Epithelial cell of prostate (primary cell): ENCODE measurements at regions not wholly inside any gene's neighbourhood (a gene's known extent, or its start where the extent isn't known, plus 50 kb on each side); places are given as distances from the start of the nearest gene placed in this dataset.
"Not testable (repeated sequence)": the region's sequence is repeated elsewhere in the genome, so short reads cannot be mapped to it uniquely, and the experiment has no call there.

Source experiments
- DNase-seq: peaks from one replicate; pipeline ENCODE4 v3.0.0-alpha.2; 2011; ENCODE audit warnings: low read depth, low spot score
- H3K27ac ChIP-seq: fragments of 450-650 bp; 2 replicates; pipeline ENCODE4 v1.5.1; 2017; ENCODE audit warnings: mild to moderate bottlenecking

DNA sequence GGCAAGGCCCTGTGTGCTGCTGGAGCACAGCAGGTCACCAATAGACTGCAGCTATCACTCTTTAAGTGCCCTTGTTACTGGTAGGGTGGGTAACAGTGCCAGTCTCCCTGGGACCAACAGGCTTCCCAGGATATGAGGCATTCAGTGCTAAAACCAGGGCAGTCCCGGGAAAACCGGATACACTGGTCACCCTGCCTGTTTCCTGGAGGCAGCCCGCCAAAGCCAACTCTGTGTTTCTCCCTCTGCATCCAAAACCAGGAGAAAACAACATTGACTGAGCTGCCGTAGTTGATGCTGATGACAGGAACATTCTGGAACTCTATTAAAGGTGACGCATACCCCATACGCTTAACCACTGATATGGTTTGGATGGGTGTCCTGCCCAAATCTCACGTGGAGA lies 149.1 kb downstream of the SHANK2 start:
- no peak overlapping the region for H3K27ac ChIP-seq
- DNase-seq = peak; percentile 44

DNA sequence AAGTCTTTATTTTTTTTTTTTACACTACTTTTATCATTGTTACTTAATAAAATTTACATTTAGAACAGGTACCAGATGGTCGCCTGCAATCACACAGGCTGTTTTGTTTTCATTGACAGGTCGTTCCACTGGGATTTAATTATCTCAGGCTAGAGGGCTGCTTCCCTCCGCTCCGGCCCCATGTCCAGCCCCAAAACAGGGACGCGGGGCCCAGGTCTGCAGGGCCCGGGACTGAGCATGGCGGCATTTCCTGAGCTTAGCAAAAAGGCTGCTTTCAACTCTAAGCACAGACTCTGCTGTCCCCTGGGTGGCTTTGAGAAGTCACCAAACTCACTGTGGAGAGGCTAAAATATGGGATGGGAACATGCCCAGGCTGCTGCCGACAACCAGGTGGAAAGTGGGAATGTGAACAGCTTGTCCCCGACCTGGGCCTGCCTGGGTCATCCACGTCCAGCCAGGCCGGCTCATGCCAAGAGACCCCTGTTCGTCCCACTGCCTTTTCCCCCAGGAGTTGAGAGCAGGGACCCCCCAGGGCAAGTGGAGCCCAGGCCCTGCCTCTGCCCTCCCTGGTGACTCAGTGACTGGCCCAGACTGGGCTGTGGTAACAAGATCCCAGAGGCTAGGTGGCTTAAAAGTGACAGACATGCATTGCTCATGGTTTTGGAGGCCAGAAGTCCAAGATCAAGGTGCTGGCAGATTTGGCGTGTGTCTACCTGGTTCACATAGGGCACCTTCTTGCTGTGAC lies 150.0 kb downstream of the SHANK2 start:
- no peak overlapping the region for H3K27ac ChIP-seq
- DNase-seq = no peak

DNA sequence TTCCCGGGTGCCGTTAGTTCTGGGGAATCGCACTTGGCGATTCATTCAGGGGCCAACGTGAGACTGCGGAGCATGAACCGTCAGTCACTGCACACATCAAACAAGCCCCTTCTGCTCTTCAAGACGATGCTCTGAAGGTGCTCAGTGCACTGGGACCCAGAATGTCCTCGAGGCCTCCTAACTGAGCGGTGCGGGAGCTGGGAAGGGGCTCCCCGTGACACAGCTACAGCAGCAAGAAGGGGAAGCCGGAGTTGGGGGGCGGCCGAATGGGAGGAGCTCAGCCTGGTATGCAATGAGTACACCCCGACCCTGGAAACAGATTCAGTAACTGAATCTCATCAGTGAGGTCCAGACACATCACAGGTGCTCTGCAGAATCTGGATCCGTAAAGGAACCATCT lies 150.8 kb downstream of the SHANK2 start:
- H3K27ac ChIP-seq = no peak overlapping the region
- DNase-seq = no peak

DNA sequence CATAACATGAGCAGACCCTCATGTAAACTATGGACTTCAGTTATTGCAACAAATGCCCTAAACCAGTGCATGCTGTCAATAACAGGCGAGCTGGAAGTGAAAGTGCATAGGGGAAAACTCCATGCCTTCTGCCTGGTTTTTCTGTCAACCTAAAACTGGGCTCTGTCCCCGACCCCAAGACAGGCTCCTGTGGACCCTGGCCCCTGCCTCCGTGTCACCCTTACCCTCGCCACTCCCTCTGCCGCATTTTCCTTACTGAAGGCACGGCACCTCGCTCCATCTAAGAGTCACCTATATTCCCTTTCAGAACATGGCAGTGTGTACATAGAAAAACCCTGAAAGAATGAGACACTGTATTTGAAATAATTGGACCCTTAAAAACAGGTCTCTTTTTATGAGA lies 151.3 kb downstream of the SHANK2 start:
- no peak overlapping the region for H3K27ac ChIP-seq
- DNase-seq = no peak

DNA sequence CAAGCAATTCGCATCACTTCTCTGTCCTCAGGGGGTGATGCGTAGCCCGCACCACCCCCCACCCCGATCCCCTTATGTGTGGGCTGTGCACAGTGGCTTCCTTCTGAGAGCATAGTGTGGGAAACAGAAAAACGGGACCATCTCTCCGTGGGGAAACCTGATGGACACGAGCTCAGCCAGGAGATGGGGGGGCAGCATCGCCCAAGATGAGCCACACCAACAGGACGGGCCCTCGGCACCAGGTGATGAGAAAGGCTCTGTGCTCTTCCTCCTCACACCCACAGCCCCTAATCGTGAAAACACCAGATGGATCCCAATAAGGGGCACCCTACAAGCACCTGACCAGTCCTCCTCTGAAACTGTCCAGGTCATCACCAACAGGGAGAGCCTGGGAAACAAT lies 153.6 kb downstream of the SHANK2 start:
- DNase-seq = no peak
- H3K27ac ChIP-seq = no peak overlapping the region

DNA sequence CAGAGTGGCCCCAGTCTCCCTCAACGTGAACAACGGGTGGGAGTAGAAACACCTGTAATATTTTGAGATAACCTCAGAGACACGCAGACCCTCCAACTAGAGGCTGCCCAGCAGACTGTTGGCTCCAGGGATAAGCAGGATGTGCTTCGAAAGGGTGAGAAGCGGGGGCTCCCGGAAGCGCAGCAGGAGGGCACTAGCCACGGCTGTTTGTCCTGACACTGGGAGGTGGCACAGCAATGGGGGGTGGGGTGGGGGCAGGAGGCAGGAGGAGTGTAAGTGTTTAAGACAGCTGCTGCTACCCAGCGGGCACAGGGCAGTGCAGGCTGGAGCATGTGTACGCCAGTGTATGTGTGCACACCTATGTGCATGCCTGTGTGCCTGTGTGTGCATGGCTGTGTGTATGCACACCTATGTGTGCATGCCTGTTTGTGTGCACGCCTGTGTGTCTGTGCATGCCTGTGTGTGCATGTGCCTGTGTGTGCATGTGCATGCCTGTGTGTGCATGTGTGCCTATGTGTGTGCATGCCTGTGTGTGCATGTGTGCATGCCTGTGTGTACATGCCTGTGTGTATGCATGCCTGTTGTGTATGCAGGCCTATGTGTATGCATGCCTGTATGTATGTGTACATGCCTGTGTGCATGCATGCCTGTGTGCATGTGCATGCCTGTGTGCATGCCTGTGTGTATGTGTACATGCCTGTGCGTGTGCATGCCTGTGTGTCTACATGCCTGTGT lies 154.7 kb downstream of the SHANK2 start:
- no peak for DNase-seq
- H3K27ac ChIP-seq = no peak overlapping the region

DNA sequence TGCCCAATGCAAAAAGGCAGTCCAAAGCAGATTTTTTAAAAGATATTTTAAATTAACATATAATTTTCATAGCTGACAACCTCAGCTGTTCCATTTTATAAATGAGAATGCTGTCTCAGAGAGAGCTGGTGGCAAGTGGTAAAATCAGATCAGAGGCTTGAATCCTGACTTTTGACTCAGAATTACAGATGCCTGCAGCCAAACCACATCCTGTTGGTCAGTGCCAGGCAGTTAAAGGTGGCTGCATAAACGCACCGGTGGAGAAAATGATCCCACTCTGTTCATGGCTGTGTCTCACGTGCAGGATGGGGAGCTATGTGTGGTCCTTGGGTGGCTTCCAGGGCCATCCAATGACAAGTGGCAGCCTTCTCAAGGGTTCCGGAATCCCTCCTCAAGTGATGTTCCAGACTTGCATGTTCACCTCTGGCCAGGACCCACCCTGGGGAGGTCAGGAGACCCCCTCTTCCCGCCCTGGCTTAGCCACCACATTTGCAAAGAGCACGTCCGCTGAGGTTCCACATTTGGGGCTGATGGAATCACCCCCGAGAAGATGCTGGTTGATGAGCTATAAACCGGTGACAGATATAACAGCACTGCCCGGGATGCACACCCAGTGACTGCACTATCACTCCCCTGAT lies 155.5 kb downstream of the SHANK2 start:
- no peak overlapping the region for H3K27ac ChIP-seq
- no peak for DNase-seq

DNA sequence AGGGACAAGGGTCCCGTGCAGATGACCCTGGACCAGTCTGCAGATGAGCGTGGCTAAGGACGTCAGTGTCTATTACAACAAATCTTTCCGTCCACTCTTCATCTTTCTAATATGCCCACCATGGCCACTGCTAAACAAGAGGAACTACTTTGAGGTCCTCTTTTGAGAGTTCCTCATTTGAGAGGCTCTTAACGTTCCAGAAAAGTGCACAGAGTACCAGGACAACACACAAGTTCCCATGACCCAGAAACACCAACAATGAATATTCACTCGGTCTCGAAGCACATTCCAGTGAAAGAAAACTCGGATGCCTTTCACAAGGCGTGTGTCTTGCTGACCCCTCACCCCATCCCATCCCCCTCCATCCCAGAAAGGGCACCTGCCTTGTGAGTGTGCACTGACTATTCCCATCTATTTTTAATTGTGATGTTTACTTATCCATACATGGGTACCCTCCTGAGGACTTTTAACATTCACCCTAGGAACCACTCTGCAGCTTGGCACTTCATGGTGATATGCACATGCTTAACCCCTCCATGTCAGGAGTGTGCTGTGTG lies 157.0 kb downstream of the SHANK2 start:
- H3K27ac ChIP-seq = no peak overlapping the region
- DNase-seq = no peak

DNA sequence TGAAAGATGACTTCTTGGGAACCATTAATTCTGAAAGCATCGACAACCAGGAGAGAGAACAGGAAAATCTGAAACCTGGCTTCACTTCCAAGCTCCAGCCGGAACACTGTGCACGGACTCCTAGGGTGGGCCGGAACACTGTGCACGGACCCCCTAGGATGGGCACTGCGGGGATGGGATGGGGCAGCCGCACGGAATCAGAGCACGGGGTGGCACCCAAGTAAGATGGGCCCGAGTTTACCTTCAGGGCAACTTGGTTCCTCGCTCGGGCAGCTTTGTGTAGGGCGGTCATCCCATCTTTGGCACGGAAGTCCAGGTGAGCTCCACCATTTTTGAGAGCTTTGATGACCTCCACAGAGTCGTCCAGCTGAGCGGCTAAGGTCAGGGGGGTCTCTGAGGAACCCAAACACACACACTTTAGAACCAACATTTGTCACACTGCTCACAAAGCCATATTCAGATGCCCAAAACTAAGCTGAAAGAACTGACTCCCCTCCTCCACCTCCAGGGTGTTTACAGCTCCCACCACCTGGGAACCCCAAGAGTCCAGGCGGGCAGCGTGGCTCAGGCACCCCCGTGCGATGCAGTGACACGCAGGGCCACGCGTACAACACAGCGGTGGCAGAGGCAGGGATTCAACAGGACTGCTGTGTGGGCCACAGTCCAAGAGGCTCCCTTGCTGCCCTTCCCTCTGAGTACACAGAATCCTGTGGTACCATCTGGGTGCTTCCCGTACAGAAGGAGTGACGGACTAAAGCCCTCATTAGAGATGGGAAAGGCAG lies 157.9 kb downstream of the SHANK2 start:
- no peak for DNase-seq
- no peak overlapping the region for H3K27ac ChIP-seq

DNA sequence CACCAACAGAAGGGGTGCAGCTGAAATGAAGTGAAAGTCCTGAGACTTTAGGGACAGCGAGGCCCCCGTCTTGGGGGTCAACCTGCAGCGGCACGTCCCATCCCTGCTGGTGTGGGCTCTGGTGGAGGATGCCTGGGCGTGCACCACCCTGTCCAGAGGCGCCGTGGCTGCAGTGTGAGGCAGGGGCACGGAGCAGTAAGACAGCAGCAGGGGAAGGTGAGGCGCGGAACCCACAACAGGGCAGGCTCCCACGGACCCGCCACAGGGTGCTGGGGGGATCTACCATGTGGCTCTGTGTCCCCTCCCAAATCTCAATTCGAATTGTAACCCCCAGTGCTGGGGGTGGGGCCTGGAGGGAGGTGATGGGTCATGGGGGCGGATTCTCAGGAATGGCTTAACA lies 158.6 kb downstream of the SHANK2 start:
- no peak for DNase-seq
- H3K27ac ChIP-seq = no peak overlapping the region

DNA sequence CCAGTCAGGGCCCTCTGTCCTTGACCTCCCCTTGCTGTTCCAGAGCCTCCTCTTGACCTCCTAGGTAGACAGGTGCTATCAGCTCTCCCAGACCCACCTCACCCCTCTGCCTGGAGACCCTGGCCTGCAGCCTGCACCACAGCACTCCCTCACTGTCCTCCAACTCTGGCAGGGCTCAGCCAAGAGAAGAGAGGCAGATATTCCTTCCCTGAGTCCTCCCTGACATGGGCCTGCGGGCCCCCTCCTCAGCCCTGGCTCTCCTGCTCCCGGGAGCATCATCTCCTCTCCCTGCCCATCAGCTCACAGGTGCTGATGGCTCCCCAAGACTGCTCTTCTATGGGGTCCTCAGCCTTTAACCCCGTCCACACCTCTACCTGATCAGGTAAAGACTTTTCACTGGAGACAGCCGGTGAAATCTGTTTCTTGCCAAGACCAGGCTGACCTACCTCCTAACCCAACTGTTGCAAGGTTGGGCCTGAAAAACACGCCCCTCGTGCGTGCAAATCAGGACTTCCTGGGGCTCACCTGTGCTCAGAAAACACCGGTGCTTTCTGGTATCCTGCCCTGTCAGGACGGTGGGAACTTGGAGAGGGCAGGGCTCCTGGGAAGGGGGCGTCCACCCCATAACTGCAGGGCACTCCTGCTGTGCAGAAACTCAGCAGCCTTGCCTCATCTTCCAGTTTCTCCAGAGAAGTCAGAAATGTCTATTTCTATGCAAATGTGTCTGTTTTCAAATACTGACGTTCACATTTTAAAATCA lies 160.7 kb downstream of the SHANK2 start:
- no peak overlapping the region for H3K27ac ChIP-seq
- DNase-seq = no peak

DNA sequence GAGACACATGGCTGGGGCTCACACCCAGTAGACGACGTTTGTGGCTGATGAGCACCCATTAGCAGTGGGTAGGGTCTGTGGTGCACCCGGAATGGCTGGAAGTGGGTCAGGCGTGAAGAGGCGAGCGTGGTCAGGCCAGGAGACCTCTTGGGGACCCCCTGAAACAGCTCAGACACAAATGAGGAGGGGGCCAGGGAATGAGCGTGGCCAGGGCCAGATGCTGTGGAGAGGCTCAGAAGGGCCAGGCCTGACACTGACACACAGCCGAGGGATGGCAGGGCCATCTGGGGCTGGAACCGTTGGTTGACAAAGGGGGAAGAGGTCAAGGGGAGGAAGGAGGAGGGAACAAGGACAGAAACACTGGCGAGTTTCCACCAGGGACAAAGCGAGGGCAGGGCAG lies 162.8 kb downstream of the SHANK2 start:
- DNase-seq = no peak
- no peak overlapping the region for H3K27ac ChIP-seq

DNA sequence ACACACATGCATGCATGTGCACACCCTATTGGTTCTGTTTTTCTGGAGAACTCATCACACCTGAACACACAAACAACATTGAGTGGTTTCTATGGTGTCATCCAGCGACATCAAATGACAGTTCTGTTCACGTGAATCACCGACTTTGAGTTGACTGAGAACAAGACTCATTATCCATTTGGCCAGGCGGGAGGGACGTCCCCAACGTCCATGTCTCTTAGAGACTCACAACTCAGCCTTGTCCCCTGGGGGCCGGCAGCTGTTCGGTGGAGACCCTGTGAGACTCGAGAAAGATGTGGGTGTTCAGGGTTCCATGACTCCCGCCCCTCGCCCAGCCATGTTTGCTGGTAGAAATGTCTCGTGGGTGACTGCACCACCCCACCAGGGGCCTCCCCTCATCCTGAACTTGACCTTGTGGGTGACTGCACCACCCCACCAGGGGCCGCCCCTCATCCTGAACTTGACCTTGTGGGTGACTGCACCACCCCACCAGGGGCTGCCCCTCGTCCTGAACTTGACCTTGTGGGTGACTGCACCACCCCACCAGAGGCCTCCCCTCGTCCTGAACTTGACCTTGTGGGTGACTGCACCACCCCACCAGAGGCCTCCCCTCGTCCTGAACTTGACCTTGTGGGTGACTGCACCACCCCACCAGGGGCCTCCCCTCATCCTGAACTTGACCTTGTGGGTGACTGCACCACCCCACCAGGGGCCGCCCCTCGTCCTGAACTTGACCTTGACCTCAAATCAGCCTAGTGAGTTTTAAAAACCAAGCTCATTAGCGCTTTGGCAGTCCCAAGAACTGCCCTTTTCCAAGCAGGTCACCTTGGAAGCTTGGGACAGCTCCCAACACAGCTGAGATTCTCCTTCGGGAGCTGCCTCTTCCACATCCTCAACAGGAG lies 163.8 kb downstream of the SHANK2 start:
- not testable (repeated sequence) for DNase-seq

DNA sequence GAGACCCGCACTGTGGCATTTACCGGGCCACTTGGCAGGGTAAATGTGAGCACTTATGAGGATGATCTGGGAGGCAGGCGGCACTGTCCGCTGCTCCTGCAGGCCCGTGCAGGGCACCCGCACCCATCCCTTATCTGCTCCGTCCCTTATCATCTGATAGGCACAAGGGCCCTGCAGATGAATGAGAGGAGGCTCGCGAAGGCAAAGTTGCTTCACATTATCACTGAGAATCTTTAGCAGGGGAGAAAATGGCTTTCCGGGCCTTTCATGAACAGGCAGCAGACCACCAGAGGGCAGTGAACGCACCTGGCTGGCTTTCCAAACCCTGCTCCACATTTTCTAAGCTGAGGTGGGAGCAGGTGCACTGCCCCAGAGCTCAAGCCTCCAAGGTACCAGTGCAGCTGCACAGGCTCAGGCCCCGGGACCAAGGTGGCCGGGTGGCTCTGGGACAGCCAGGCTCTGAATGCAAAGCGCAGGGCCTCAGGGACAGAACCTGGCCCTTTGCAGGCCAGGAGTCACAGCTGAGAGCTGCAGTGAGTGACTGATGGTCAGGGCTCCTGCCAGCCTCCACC lies 165.6 kb downstream of the SHANK2 start:
- no peak for DNase-seq

More for the DNA sequence above, 163.8 kb downstream of the SHANK2 start:
- not testable (repeated sequence) for H3K27ac ChIP-seq

DNA sequence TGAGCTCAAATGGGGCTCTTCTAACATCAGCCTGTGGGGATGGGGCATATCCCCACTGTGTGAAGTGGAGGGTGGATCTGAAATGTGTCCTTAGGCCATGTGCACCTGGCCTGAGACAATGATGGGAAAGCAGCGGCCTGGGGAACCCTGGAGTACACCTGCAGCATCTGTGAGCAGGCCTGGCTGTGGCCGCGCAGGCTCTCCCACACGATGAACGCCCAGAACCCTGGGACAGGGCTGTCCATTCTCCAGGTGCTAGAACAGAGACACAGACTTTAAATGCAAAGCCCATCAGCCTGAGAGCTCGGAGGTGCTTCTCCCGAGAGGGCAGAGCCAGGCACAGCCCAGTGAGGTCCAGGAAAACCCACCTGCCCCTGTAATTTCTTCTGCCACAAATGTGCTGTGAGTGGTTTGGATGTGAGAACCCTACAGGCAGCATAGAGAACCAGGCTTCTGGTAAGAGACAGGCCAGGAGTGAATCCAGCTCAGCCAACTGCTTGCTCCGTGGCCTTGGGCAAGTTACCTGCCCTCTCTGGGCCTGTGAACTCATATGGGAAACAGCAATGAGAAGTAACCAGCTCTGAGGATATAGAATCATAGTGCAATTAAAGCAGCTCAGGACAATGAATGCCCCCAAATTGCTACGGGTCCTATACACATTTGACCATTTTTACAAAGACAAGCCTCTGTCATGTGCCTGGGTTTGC lies 167.9 kb downstream of the SHANK2 start:
- no peak for DNase-seq
- H3K27ac ChIP-seq = no peak overlapping the region

More for the DNA sequence above, 165.6 kb downstream of the SHANK2 start:
- no peak overlapping the region for H3K27ac ChIP-seq

DNA sequence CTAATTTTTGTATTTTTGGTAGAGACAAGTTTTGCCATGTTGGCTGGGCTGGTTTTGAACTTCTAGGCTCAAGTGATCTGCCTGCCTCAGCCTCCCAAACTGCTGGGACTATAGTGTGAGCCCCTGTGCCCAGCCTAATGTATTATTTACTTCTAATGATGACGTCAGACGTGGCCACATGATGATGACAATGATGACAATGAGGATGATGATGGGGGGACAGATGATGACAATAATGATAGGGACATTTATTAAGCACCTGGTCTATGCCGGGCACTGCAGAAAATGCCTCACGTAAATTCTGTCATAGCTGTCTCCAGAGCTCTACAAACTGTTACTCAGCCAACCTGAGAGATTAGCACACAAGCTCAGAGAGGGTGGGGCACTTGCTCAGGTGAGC lies 169.3 kb downstream of the SHANK2 start:
- H3K27ac ChIP-seq = no peak overlapping the region
- no peak for DNase-seq

DNA sequence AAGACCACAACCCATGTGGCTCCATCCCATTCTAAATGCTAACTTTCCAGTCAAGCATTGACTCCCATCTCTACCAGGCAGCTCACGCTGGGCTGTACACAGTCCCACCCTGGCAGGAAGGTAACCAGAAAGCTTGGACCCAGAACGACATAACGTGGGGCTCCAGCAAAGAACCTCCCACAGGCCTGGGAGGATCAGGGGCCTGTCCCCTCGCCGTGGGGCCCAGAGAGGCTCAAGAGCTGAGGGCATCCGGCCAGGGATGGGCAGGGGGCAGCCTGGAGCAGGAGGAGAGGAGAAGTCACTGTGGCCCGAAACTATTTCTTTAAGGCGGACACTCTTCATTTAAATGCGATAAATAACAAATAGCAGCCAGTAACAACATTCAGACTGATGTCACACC lies 169.9 kb downstream of the SHANK2 start:
- H3K27ac ChIP-seq = no peak overlapping the region
- DNase-seq = no peak
